ENCODE measurements at regions not wholly inside any gene's neighbourhood (a gene's known extent, or its start where the extent isn't known, plus 50 kb on each side); places are given as distances from the start of the nearest gene placed in this dataset.

- no peak for TF ChIP-seq CTCF (IDR thresholded peaks at IDR 0.05; ENCODE audit: low read depth, low read length)
- TF ChIP-seq EZH2phosphoT487 (IDR thresholded peaks at IDR 0.05; ENCODE audit: low read depth), result no peak
Observed at GRCh38 chr1:58133562-58133961, 413.0 kb downstream of the OMA1 start.
